Testis (tissue), 2 donors: ENCODE measurements at regions not wholly inside any gene's neighbourhood (a gene's known extent, or its start where the extent isn't known, plus 50 kb on each side); places are given as distances from the start of the nearest gene placed in this dataset.

Experiments
- DNase-seq: peaks from one replicate; pipeline ENCODE4 v3.0.0-alpha.2; 2019
- H3K27ac ChIP-seq, 2 donors: fragments of 200-600 bp; sonication (generic); one replicate each; pipeline ENCODE4 v1.5.1; 2019
- H3K27me3 ChIP-seq: fragments of 200-600 bp; sonication (generic); one replicate; pipeline ENCODE4 v1.5.1; 2019
- H3K36me3 ChIP-seq: fragments of 200-600 bp; sonication (generic); one replicate; pipeline ENCODE4 v1.5.1; 2017; ENCODE audit warnings: low read depth; ENCODE audit errors: missing control alignments
- H3K4me1 ChIP-seq: fragments of 200-600 bp; sonication (generic); one replicate; pipeline ENCODE4 v1.5.1; 2019
- H3K4me3 ChIP-seq, 2 donors: fragments of 200-600 bp; sonication (generic); one replicate each; pipeline ENCODE4 v1.5.1; 2017 to 2019
- H3K9me3 ChIP-seq: fragments of 200-600 bp; sonication (generic); one replicate; pipeline ENCODE4 v1.5.1; 2017
- POLR2A ChIP-seq: fragments of 450-650 bp; IDR thresholded peaks from one replicate; pipeline ENCODE4 v1.6.1; 2017; ENCODE audit warnings: antibody characterized with exemption, mild to moderate bottlenecking, moderate library complexity
- WGBS, 2 donors: methylation state at CpG; one replicate each; pipeline ENCODE4 v1.1.5; 2018; 5-methylcytosine and 5-hydroxymethylcytosine counted together
- intact Hi-C: fragments of 100-400 bp; cut with DNase I; formaldehyde crosslinking; loops from one replicate; pipeline ENCODE4 v1.15.1; 2023; ENCODE audit warnings: low total_unique reads
- TF ChIP-seq, protein P1 (sequence below), 3 experiments: fragments of 450-650 bp in 2 of 3; fragments of 200-600 bp in 1 of 3; sonication (generic) in 1 of 3; IDR thresholded peaks; one replicate each; pipeline ENCODE4 v1.5.1; 2016 to 2019; ENCODE audit warnings: antibody characterized with exemption in 3 of 3, mild to moderate bottlenecking in 2 of 3, moderate library complexity in 1 of 3

DNA sequence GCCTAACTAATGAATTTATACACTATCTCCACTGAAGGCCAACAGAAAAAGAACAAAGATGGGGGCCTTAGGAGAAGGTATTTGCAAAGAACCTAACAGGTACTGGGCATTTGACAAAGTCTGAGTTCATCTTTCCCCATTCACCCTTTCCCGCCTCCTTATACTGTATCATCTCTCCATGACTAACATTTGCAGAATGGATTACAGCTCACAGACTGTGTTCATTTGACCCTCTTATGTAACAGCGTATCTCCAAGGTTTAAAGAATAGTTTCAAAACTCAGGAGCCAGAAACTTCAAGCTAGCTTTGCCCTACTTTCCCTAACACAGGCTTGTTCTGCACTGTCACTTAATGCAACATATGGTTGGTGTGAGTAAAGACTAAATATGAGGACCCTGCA is 238.7 kb upstream of the CELF2 start:
- Histone ChIP-seq H3K4me3 (no peak overlapping the region), H3K27me3 (no peaks in the 10 kb centered on the region), H3K9me3 (no peaks in the 10 kb centered on the region), H3K4me1 (no peaks in the 10 kb centered on the region), H3K36me3 (no peaks in the 10 kb centered on the region), H3K27ac (no peak overlapping the region)
- intact Hi-C loops: no loop called here
- TF ChIP-seq POLR2A: no peak
- DNase-seq: no peak
- WGBS, 2 donors: 78% methylated on average over 2 of the region's 2 CpGs

DNA sequence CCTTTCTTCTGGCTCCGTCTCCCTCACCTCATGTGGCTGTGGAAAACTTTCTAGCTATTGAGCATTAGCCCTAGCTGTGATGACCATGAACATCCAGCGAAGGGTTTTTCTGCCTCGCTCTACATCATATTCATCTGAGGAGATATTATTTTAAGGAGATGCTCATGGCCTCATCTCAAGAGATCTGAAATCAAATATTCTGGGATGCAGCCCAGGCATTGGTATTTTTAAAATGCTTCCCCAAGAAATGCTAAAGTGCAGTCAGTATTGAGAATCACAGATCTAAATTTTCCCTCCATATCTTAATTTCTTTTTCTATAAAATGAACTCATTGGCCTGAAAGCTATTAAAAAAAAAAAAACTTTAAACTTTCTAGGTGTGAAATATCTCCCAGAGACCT is 238.2 kb upstream of the CELF2 start:
- no peaks in the 10 kb centered on the region for H3K4me1 ChIP-seq
- no peaks in the 10 kb centered on the region for H3K27me3 ChIP-seq
- intact Hi-C loops: no loop called here
- H3K36me3 ChIP-seq: no peaks in the 10 kb centered on the region
- DNase-seq: no peak
- WGBS, 2 donors: 91 to 95% methylated on average over 3 of the region's 3 CpGs
- H3K27ac ChIP-seq: no peak overlapping the region
- no peaks in the 10 kb centered on the region for H3K9me3 ChIP-seq
- no peak for TF ChIP-seq POLR2A
- TF ChIP-seq, protein P1, sequence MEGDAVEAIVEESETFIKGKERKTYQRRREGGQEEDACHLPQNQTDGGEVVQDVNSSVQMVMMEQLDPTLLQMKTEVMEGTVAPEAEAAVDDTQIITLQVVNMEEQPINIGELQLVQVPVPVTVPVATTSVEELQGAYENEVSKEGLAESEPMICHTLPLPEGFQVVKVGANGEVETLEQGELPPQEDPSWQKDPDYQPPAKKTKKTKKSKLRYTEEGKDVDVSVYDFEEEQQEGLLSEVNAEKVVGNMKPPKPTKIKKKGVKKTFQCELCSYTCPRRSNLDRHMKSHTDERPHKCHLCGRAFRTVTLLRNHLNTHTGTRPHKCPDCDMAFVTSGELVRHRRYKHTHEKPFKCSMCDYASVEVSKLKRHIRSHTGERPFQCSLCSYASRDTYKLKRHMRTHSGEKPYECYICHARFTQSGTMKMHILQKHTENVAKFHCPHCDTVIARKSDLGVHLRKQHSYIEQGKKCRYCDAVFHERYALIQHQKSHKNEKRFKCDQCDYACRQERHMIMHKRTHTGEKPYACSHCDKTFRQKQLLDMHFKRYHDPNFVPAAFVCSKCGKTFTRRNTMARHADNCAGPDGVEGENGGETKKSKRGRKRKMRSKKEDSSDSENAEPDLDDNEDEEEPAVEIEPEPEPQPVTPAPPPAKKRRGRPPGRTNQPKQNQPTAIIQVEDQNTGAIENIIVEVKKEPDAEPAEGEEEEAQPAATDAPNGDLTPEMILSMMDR (IDR thresholded peaks at IDR 0.05): no peak
- no peak overlapping the region for H3K4me3 ChIP-seq

DNA sequence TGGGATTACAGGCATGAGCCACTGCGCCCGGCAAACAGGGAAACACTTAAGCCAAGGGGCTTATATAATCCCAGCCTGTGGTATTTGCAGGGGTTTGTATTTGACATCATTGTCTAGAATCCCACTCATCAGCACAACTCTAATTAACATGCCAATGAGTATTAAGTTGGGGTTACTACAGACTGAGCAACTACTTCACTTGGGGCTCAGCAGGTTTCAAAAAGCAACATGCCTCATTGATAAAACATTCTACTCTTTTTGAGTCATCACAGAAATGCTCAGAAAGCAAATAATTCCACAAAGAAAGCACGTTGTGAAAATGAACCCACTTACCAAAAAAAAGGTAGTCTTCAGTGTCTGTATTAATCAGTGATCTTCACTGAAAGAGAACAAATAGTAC is 236.9 kb upstream of the CELF2 start:
- no peak for DNase-seq
- Histone ChIP-seq H3K9me3 (no peaks in the 10 kb centered on the region), H3K4me3 (no peak overlapping the region), H3K27ac (no peak overlapping the region), H3K4me1 (no peaks in the 10 kb centered on the region), H3K27me3 (no peaks in the 10 kb centered on the region), H3K36me3 (no peaks in the 10 kb centered on the region)
- intact Hi-C loops: no loop called here
- TF ChIP-seq, protein P1 (IDR thresholded peaks at IDR 0.05): no peak
- no peak for TF ChIP-seq POLR2A
- WGBS, 2 donors: 75 to 78% methylated on average over 3 of the region's 3 CpGs

DNA sequence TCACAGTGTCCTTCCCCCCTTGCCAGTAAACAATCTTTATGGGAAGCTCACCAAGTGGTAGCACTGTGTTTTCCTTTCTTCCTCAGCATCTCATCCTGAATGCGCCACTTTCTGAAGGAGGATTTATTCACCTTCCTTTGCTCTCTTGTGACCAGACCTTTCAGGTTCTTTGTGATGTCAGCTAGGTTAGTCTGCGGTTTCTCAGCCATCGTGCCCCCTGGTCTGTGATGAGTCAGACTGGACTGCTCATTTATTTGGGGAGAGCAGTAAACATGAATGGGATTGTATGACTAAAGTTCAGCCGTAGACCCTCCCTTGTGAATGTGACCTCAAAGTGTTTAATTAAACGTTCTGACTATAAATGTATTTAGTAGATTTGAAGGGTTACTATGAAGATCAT is 235.1 kb upstream of the CELF2 start:
- Histone ChIP-seq H3K4me3 (no peak overlapping the region), H3K27me3 (no peaks in the 10 kb centered on the region), H3K27ac (no peak overlapping the region), H3K9me3 (no peaks in the 10 kb centered on the region), H3K36me3 (no peaks in the 10 kb centered on the region), H3K4me1 (no peaks in the 10 kb centered on the region)
- intact Hi-C loops: no loop called here
- TF ChIP-seq POLR2A: no peak
- TF ChIP-seq, protein P1 (IDR thresholded peaks at IDR 0.05): no peak
- DNase-seq: no peak
- WGBS, 2 donors: 89 to 90% methylated on average over 5 of the region's 5 CpGs

DNA sequence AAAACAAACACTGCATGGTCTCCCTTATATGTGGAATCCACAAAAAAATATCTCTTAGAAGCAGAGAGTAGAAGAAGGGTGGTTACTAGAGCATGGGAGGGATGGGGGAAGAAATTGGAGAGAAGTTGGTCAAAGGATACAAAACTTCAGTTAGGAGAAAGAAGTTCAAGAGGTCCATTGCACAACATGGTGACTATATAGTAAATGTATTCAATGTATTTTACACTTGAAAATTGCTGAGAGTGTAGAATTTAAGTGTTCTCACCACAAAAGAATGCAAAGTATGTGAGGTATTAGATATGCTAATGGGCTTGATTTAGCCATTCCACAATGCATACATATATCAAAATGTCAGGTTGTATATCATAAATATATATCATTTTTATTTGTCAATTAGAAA is 232.0 kb upstream of the CELF2 start:
- Histone ChIP-seq H3K27ac (no peak overlapping the region), H3K36me3 (no peaks in the 10 kb centered on the region), H3K27me3 (no peaks in the 10 kb centered on the region), H3K4me3 (no peak overlapping the region), H3K9me3 (no peaks in the 10 kb centered on the region), H3K4me1 (no peaks in the 10 kb centered on the region)
- no peak for TF ChIP-seq POLR2A
- TF ChIP-seq, protein P1 (IDR thresholded peaks at IDR 0.05): no peak
- DNase-seq: no peak
- intact Hi-C loops: no loop called here
